ENCODE measurements at regions not wholly inside any gene's neighbourhood (a gene's known extent, or its start where the extent isn't known, plus 50 kb on each side); places are given as distances from the start of the nearest gene placed in this dataset.

DNA sequence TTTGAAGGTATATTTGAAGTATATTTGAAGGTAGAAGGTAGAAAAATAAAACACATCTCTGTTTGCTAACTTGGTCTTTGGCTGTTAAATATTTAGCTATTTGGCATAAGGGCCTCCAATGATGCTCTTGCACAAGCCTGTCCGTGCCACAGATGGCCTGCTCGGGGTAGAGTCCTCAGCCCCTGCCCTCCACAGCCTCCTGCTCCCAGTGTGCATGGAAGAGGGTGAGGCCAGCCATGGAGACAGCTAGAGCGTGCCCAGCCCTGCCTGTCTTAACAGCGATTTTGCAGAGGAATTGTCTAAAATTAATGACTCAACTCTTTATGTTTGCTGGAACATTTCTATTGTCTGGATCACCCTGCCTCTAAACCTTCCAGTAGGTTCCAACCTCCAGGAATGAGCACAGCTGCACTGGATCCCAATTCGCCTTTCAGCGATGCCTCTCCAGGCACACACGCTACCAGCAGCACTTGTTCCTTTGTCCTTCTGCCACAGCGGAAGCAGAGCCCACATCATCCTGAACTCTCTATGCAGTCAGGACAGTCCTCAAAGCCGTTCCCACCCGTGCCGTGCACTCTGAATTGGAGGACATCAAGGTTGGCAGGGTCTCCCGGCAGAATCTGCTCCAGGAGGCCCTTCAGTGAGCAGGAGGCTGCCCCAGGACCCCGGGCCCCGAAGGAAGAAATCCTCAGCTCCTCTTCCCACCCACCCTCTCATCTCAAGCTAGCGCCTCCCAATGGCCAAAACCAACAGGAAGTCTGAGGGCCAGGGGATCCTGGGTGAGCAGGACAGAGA is 254.0 kb upstream of the IRX1 start:
- in situ Hi-C loops (cut with HindIII; ENCODE audit: low sequenced_read_pairs), result no loop called here
- H3K4me3 ChIP-seq (ENCODE audit: low read depth, low read length), result no peak overlapping the region
- DNase-seq (ENCODE audit: low read depth, low spot score), result no peak
- TF ChIP-seq, protein P1, sequence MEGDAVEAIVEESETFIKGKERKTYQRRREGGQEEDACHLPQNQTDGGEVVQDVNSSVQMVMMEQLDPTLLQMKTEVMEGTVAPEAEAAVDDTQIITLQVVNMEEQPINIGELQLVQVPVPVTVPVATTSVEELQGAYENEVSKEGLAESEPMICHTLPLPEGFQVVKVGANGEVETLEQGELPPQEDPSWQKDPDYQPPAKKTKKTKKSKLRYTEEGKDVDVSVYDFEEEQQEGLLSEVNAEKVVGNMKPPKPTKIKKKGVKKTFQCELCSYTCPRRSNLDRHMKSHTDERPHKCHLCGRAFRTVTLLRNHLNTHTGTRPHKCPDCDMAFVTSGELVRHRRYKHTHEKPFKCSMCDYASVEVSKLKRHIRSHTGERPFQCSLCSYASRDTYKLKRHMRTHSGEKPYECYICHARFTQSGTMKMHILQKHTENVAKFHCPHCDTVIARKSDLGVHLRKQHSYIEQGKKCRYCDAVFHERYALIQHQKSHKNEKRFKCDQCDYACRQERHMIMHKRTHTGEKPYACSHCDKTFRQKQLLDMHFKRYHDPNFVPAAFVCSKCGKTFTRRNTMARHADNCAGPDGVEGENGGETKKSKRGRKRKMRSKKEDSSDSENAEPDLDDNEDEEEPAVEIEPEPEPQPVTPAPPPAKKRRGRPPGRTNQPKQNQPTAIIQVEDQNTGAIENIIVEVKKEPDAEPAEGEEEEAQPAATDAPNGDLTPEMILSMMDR (IDR thresholded peaks at IDR 0.05; ENCODE audit: low read depth, low read length), result no peak

DNA sequence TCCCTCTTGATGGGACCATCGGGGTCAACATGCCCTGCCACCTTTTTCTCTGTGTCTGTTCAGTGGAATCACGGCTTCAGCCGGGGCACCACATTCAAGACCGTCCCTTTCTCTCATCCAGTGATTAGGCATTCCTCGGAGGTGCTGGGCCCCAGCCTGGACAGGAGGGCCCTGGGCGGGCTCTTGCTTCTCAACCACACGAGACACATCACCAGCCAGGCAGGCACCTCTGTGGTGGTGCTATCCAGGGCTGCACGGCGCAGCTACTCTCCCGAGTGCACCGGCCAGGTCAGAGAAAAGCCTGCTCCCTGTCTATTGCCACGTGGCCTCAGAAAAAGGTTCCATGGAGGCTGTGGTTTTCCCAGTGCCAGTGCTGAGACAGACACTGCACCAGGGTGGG is 255.2 kb upstream of the IRX1 start:
- DNase-seq (ENCODE audit: low read depth, low spot score), result no peak
- TF ChIP-seq, protein P1 (IDR thresholded peaks at IDR 0.05; ENCODE audit: low read depth, low read length), result no peak

DNA sequence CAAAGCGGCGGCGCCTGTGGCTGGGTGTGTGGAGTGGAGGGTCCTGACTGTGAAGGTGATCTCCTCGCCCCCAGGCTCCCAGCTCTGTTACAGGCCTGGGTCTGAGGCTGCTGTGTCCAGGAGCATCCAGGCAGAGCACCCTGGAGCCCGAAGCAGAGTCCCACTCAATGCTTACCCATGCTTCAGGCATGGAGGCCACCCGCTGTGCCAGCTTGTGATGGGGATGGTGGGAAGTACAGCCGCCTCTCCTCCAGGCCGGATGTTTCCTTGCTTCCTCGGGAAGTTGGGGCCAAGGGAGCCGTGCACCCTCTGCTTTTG is 255.9 kb upstream of the IRX1 start:
- no peak for DNase-seq (ENCODE audit: low read depth, low spot score)
- in situ Hi-C loops (cut with HindIII; ENCODE audit: low sequenced_read_pairs), result no loop called here
- TF ChIP-seq, protein P1 (IDR thresholded peaks at IDR 0.05; ENCODE audit: low read depth, low read length), result no peak
- no peak overlapping the region for H3K4me3 ChIP-seq (ENCODE audit: low read depth, low read length)

More for the DNA sequence above, 255.2 kb upstream of the IRX1 start:
- in situ Hi-C loops (cut with HindIII; ENCODE audit: low sequenced_read_pairs), result no loop called here
- H3K4me3 ChIP-seq (ENCODE audit: low read depth, low read length), result no peak overlapping the region

DNA sequence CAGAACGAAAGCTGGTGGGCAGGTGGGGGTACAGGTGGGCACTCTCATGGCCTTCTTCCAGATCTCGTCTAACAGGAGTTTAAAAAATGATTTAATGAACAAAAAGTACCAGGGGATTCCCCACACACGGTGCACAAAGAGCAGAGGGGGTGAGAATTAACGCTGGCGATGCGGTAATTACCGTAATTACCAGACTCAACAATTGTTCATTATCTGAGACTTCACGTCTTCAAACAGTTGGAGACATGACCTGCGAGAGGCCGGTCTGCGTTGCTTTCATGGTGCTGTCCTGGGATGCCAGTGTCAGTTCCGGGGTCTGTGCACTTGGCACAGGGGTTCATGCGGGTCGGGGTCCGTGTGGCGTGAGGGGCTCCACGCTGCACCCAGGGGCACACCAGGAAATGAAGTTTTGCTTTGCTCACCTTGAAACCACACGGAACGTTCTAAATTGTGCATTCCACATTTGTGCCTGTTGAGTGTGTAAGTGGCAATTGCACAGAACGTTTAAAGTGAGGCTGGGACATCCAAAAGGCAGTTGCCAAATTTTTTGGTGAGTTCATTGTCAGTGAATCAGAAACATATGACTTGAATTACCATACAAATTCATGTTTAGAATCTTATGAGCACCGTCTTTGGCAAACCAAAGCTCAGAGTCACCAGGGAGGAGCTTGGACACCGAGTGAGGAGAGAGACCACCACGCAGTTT is 256.4 kb upstream of the IRX1 start:
- no peak for DNase-seq (ENCODE audit: low read depth, low spot score)
- no peak overlapping the region for H3K4me3 ChIP-seq (ENCODE audit: low read depth, low read length)
- in situ Hi-C loops (cut with HindIII; ENCODE audit: low sequenced_read_pairs), result no loop called here
- TF ChIP-seq, protein P1 (IDR thresholded peaks at IDR 0.05; ENCODE audit: low read depth, low read length), result no peak

DNA sequence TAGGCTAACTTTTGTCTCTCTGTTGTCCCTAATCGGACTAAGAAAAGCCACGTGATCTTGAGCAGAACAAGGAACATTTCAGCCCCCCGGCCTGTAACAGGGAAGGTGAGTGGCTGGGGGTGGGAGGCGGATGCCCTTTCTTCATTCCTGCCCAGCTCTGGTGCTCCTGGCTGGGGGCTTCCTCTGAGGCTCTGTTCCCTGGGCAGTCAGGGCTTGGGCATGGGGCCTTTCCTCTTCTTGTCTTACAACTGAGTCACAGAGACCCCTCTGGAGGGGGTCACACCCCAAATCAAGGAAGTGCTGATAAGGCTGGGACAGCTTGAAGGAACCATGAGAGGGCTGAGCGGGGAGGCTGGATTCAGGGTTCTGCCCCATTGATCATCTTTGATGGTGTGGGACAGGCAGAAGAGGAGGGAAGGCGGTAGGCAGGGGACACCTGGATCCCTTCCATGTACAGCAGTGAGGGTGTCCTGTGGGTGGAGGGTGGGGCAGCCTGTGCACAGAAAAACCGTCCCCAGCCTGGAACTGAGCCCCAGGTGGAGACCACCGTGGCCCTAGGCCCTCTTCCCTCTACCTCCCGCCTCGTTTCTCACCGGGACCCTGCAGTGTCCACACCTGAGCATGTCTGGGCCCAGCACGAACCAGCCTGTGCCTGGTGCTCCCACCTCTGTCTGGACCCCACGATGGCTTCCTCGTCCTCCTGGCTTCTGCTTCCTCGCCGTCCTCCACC is 257.7 kb upstream of the IRX1 start:
- in situ Hi-C loops (cut with HindIII; ENCODE audit: low sequenced_read_pairs), result no loop called here
- H3K4me3 ChIP-seq (ENCODE audit: low read depth, low read length), result no peak overlapping the region
- TF ChIP-seq, protein P1 (IDR thresholded peaks at IDR 0.05; ENCODE audit: low read depth, low read length), result no peak
- DNase-seq (ENCODE audit: low read depth, low spot score), result no peak

DNA sequence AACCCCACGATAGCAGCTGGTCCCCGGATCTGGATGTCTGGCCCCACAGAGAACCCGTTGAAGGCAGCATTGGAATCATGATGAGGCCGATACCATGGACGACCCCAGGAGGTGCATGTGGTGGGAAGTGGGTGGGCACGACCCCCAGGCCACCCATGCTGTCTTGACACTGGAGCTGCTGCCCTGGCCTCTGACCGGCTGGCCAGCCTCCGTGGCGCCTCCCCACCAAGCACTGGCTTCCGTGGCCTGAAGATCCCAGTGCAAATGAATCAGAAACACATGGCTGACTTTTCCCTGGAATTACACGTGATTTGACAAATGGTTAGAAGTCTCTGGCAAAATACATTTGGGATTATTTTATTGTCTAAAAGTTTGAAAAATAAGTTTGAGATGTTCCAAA is 259.0 kb upstream of the IRX1 start:
- in situ Hi-C loops (cut with HindIII; ENCODE audit: low sequenced_read_pairs), result no loop called here
- H3K4me3 ChIP-seq (ENCODE audit: low read depth, low read length), result no peak overlapping the region
- TF ChIP-seq, protein P1 (IDR thresholded peaks at IDR 0.05; ENCODE audit: low read depth, low read length), result no peak
- DNase-seq (ENCODE audit: low read depth, low spot score), result no peak

All from astrocyte of the spinal cord (primary cell).